ENCODE measurements at regions not wholly inside any gene's neighbourhood (a gene's known extent, or its start where the extent isn't known, plus 50 kb on each side); places are given as distances from the start of the nearest gene placed in this dataset.

DNA sequence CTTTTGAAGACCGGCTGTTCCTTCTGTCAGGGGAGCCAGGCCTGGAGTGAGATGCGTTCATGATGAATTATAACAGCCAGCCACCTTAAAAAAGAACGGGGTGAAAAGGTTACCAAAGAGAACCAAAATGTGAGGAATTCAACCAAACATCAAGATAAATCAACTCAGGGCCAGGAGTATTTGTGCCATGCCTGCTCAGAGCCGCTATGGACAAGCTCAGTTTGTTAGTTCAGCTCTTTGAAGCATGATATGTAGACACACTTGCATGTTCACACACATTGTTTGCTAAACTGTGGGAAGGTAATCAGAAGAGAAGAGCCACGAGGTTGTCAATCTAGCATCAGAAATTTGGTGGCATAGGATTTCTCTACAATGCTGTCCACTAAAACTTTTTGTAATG, 367.4 kb upstream of the TBX3 start:
- no peak for TF ChIP-seq POLR2A (IDR thresholded peaks at IDR 0.05)
- TF ChIP-seq CTCF (IDR thresholded peaks at IDR 0.05): no peak
